Smooth muscle cell of the brain vasculature (primary cell): ENCODE measurements at regions not wholly inside any gene's neighbourhood (a gene's known extent, or its start where the extent isn't known, plus 50 kb on each side); places are given as distances from the start of the nearest gene placed in this dataset.
"Not testable (repeated sequence)": the region's sequence is repeated elsewhere in the genome, so short reads cannot be mapped to it uniquely, and the experiment has no call there.

ENCODE experiments used
- DNase-seq: peaks from one replicate; pipeline ENCODE4 v3.0.0-alpha.2; 2012; ENCODE audit warnings: low read depth, low spot score

GRCh38 chr4:15162465-15163283, 160.4 kb downstream of the CPEB2 start:
- DNase-seq = no peak

- DNase-seq = no peak
Measured at GRCh38 chr4:15163284-15163645, 161.0 kb downstream of the CPEB2 start.

- DNase-seq = no peak
Measured at GRCh38 chr4:15164571-15164970, 162.3 kb downstream of the CPEB2 start.

GRCh38 chr4:15167743-15168142, 165.5 kb downstream of the CPEB2 start:
- DNase-seq = no peak

DNA sequence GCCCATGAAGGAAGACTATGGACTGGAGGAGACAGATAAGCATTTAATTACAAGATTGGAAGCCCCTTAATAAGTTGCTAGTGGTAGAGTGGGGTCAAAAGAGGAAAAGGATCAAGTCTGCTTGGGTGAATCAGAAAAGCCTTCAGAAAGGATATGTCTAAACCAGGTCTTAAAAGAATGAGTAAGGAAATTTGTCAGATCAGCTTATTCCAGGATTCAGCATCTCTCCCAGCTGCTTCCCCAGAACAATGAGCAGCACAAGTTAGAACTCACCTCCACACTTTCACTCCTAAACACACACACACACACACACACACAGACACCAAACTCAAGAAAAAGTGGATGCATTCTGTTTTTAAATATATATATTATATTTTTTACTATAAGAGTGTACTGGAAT, 166.5 kb downstream of the CPEB2 start:
- no peak for DNase-seq

- no peak for DNase-seq
Measured at GRCh38 chr4:15171725-15172124, 169.4 kb downstream of the CPEB2 start.

GRCh38 chr4:15173251-15173650, 171.0 kb downstream of the CPEB2 start:
- DNase-seq = no peak

GRCh38 chr4:15174168-15174567, 171.9 kb downstream of the CPEB2 start:
- DNase-seq = not testable (repeated sequence)

GRCh38 chr4:15179842-15180241, 177.6 kb downstream of the CPEB2 start:
- DNase-seq = not testable (repeated sequence)

- no peak for DNase-seq
Measured at GRCh38 chr4:15182600-15183220, 180.4 kb downstream of the CPEB2 start.

DNA sequence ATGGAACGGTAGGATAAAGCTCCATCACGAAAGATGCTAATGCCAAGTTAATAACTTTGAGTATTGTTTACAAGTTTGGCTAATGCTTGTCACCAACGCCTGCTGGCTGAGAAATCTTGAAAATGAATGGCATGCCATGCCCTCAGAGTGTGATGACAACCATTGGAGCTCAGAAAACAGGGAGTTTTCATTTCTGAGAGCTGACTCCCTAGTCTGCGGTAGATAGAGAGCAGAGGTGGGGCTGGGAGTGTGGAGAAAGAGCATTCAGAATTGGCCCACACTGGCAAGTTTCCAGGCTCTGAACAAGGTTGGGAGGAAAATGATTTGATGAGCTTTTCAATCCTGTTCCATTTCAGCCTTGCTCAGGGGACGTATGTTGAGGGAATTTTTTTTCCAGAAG, 183.9 kb downstream of the CPEB2 start:
- no peak for DNase-seq

- DNase-seq = no peak
Measured at GRCh38 chr4:15186806-15187205, 184.5 kb downstream of the CPEB2 start.

GRCh38 chr4:15188605-15189539, 186.6 kb downstream of the CPEB2 start:
- no peak for DNase-seq

GRCh38 chr4:15194520-15194919, 192.2 kb downstream of the CPEB2 start:
- DNase-seq = no peak

DNA sequence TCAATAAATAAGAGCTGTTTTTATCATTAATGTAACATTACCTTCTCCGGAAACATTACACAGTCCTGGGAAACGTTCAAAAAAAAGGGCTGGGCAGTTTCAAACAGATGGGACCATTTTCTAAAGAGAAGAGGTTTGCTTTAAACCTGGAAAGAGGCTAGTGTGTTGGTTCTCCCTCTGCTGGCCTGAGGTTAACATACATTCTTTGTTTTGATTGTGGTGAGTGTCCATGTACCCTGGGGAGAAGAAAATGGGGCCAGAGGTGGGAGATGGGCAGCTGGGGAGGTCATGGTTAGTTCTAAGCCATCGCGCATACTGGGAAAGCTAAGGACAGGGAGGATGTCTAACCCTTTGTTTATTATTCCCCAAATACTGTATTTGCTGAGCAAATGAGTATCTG, 194.7 kb downstream of the CPEB2 start:
- DNase-seq = peak; percentile 62

GRCh38 chr4:15198070-15198727, 195.9 kb downstream of the CPEB2 start:
- DNase-seq = peak; percentile 73

DNA sequence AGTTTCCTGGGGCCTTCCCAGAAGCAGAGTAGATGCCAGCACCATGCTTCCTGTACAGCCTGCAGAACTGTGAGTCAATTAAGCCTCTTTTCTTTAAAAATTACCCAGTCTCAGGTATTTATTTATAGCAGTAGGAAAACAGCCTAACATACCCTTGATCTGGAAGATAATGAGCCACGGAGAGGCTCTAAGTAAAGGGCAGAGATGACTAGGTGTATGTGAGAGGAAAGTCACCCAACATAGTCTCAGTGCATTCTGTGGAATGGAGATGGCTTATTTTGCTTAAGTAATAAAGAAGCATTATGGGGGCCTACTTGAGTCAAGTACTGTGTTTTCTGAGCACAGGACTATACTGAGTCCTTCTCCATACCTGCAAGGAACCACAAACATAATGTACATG, 199.5 kb downstream of the CPEB2 start:
- DNase-seq = no peak

DNA sequence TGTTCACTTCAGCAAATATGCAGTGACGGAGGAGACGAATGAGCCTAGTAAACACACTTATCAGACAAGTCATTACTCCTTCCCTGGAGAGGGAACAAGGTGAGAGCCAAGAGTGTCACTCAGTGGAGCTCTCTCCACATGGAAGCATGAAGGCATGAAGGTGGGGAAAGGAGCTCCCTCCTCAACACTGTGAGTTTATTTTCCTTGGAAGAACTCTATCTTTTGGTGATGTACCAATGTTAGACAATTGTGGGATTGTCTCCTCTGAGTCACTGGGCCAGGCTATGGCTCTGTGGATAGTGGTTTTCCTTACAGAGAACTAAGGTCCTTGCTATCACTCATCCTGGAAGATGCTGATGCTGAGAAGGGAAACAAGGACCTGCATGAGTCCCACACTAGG, 200.2 kb downstream of the CPEB2 start:
- DNase-seq = no peak

DNA sequence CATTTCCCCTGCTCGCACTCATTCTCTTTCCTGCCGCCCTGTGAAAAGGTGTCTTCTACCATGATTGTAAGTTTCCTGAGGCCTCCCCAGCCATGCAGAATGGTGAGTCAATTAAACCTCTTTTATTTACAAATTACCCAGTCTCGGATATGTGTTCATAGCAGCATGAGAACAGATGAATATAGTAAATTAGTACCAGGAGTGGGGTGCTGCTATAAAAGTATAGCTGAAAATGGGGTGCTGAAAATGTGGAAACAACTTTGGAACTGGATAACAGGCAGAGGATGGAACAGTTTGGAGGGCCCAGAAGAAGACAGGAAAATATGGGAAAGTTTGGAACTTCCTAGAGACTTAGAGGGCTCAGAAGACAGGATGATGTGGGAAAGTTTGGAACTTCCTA, 204.2 kb downstream of the CPEB2 start:
- DNase-seq = not testable (repeated sequence)

DNA sequence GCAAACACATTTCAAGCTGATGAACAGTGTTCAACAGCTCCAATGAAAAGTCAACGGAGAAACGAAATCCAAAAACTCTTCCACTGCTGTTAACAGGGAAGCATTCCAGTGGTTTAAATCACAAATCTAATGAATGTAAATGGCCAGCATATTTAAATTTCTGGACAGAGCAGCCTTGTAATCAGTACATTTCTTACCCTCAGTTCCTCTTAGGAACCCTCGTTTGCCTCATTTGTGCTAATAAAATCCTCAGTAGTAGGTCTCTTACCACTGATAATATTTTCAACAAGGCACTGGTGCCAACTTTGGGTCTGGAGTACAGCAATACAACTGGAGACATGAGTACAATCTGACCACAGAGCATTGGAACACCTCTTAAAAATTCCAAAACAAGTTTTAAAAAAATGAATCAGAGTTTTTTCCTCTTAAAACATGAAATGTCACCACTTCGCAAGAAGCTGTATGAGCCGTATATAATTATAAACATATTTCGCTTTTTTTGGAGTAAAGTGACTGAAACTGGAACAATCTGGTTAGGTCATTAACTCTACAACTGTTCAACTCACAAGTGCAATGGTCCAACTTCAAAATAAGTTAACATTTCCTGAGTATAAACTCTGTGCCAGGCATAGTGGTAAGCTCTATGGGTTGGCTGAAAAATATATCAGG, 211.2 kb downstream of the CPEB2 start:
- DNase-seq = no peak

- no peak for DNase-seq
Measured at GRCh38 chr4:15215109-15215508, 212.7 kb upstream of the C1QTNF7 start.
